Neural progenitor cell (in vitro differentiated cells): ENCODE measurements at regions not wholly inside any gene's neighbourhood (a gene's known extent, or its start where the extent isn't known, plus 50 kb on each side); places are given as distances from the start of the nearest gene placed in this dataset.

Experiments
- CTCF ChIP-seq: fragments of 200-600 bp; sonication (generic); IDR thresholded peaks from 2 replicates; pipeline ENCODE4 v1.5.1; 2017; ENCODE audit warnings: antibody characterized with exemption, mild to moderate bottlenecking
- EZH2phosphoT487 ChIP-seq: fragments of 200-600 bp; sonication (generic); IDR thresholded peaks from 2 replicates; pipeline ENCODE4 v1.6.1; 2017; ENCODE audit warnings: antibody characterized with exemption

- TF ChIP-seq CTCF (no peak), EZH2phosphoT487 (no peak)
Observed at GRCh38 chr15:98549003-98549402, 99.3 kb upstream of the IGF1R start.
